Astrocyte (in vitro differentiated cells and primary cell): ENCODE measurements at regions not wholly inside any gene's neighbourhood (a gene's known extent, or its start where the extent isn't known, plus 50 kb on each side); places are given as distances from the start of the nearest gene placed in this dataset.

ENCODE experiments used
- EZH2 ChIP-seq: IDR thresholded peaks from 2 replicates; pipeline ENCODE4 v1.6.1; 2012; ENCODE audit warnings: mild to moderate bottlenecking, low read length, inconsistent platforms; ENCODE audit not compliant: insufficient read depth
- TF ChIP-seq, protein P1 (sequence below): IDR thresholded peaks from 2 replicates; pipeline ENCODE4 v1.5.1; 2011; ENCODE audit warnings: low read depth, mild to moderate bottlenecking, inconsistent platforms, low read length, moderate library complexity; ENCODE audit not compliant: insufficient read depth

DNA sequence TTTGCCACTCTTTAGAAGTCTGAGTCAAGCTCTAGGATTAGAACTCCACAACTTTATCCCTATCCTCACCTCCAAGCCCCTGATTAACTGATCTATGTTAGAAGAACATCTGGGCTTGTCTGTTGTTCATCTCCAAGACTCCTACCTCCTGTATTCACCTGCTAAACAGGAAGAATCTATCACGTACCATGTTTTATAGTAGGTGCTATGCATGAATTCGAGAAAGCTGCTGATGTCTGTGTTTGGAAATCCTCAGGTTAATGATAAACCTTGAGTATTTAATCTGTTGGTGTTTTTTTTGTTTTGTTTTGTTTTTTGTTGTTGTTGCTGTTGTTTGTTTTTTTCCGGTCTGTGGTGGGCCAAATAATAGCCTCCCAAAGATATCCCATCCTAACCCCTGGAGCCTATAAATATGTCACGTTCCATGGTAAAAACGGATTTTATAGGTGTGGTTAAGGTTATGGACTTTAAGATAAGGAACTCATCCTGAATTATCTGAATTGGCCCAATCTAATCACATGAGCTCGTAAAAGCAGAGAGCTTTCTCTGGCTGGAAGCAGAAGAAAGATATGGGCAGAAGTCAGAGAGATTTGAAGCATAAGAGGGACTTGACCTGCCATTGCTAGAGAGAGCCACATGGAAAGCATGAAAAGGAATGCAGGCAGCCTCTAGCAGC lies 101.2 kb upstream of the DUSP21 start:
- TF ChIP-seq, protein P1, sequence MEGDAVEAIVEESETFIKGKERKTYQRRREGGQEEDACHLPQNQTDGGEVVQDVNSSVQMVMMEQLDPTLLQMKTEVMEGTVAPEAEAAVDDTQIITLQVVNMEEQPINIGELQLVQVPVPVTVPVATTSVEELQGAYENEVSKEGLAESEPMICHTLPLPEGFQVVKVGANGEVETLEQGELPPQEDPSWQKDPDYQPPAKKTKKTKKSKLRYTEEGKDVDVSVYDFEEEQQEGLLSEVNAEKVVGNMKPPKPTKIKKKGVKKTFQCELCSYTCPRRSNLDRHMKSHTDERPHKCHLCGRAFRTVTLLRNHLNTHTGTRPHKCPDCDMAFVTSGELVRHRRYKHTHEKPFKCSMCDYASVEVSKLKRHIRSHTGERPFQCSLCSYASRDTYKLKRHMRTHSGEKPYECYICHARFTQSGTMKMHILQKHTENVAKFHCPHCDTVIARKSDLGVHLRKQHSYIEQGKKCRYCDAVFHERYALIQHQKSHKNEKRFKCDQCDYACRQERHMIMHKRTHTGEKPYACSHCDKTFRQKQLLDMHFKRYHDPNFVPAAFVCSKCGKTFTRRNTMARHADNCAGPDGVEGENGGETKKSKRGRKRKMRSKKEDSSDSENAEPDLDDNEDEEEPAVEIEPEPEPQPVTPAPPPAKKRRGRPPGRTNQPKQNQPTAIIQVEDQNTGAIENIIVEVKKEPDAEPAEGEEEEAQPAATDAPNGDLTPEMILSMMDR = no peak
- TF ChIP-seq EZH2 = no peak
